ENCODE measurements at regions not wholly inside any gene's neighbourhood (a gene's known extent, or its start where the extent isn't known, plus 50 kb on each side); places are given as distances from the start of the nearest gene placed in this dataset.

- Histone ChIP-seq H3K27ac (ENCODE audit: extremely low read length, insufficient read depth, low read length) (no peak overlapping the region), H3K9me3 (ENCODE audit: low read length) (peaks cover 70% of the 10 kb centered on the region), H3K4me2 (ENCODE audit: low read depth, low read length) (no peak overlapping the region), H4K20me1 (ENCODE audit: insufficient read depth, low read length) (no peaks in the 10 kb centered on the region), H3K9ac (ENCODE audit: insufficient read depth, low read depth, low read length) (no peak overlapping the region), H3K27me3 (ENCODE audit: control insufficient read depth in 1 of 2, insufficient read depth in 2 of 2, low read length in 2 of 2) (no peaks in the 10 kb centered on the region), H3K4me3 (replicated peaks in 1 of 3; ENCODE audit: insufficient read depth in 1 of 3, low read depth in 2 of 3, low read length in 3 of 3) (no peak overlapping the region), H2AFZ (ENCODE audit: low read length) (no peak overlapping the region), H3K4me1 (ENCODE audit: insufficient read depth, low read length) (no peaks in the 10 kb centered on the region), H3K36me3 (replicated peaks in 1 of 2; ENCODE audit: control insufficient read depth in 1 of 2, insufficient read depth in 2 of 2, low read length in 2 of 2) (no peaks in the 10 kb centered on the region), H3K79me2 (ENCODE audit: insufficient read depth, low read length) (no peaks in the 10 kb centered on the region)
- WGBS (ENCODE audit: low lambda C conversion rate), result 3% methylated on average over 4 of the region's 4 CpGs
- in situ Hi-C loops (cut with HindIII; ENCODE audit: extremely low pct_ligation_motif_present, low pct_unique_long_range_greater_than_20kb) (no loop called here), intact Hi-C loops (cut with micrococcal nuclease; ENCODE audit: unreplicated experiment) (no loop called here)
- DNase-seq (ENCODE audit: low spot score) (no peak), ATAC-seq (no peak), FAIRE-seq (no peak)
- ChIA-PET CTCF (ENCODE audit: low intra/inter-chr PET ratio, low total read pairs) (no interaction called here), POLR2A (no interaction called here)
- no TSS peak for BruUV-seq (replicated peaks)
- TF ChIP-seq CC2D1A (CRISPR knock-in tag; IDR thresholded peaks at IDR 0.05), result no peak
- TF ChIP-seq PHF5A (CRISPR knock-in tag; IDR thresholded peaks at IDR 0.05; ENCODE audit: low read depth, unreplicated experiment), result no peak
- TF ChIP-seq SAFB2 (CRISPR knock-in tag; IDR thresholded peaks at IDR 0.05; ENCODE audit: borderline replicate concordance, low read depth), result no peak
- no peak for TF ChIP-seq ZNF24 (IDR thresholded peaks at IDR 0.05)
- no peak for TF ChIP-seq RFXAP (CRISPR knock-in tag; IDR thresholded peaks at IDR 0.05; ENCODE audit: borderline replicate concordance)
- no peak for TF ChIP-seq ZNF777 (CRISPR knock-in tag; IDR thresholded peaks at IDR 0.05)
- no peak for TF ChIP-seq ELF1 (CRISPR knock-in tag; IDR thresholded peaks at IDR 0.05)
- no peak for TF ChIP-seq TCF7L2 (IDR thresholded peaks at IDR 0.05; ENCODE audit: low read depth, low read length)
- TF ChIP-seq ZNF576 (CRISPR knock-in tag; IDR thresholded peaks at IDR 0.05), result no peak
- TF ChIP-seq PITX1 (CRISPR knock-in tag; IDR thresholded peaks at IDR 0.05), result no peak
- no peak for TF ChIP-seq ZNF124 (CRISPR knock-in tag; IDR thresholded peaks at IDR 0.05)
- no peak for TF ChIP-seq BORCS8-MEF2B (CRISPR knock-in tag; IDR thresholded peaks at IDR 0.05)
These were observed 2329.5 kb downstream of the MAT2B start for GRCh38 chr5:165834891-165835290.

GRCh38 chr5:165836046-165836445, 2330.6 kb downstream of the MAT2B start:
- H4K20me1 ChIP-seq (ENCODE audit: insufficient read depth, low read length), result no peaks in the 10 kb centered on the region
- 0% methylated on average over 1 of the region's 1 CpG for WGBS (ENCODE audit: low lambda C conversion rate)
- no peak overlapping the region for H3K9ac ChIP-seq (ENCODE audit: insufficient read depth, low read depth, low read length)
- BruUV-seq (replicated peaks), result no TSS peak
- H3K9me3 ChIP-seq (ENCODE audit: low read length), result peaks cover 76% of the 10 kb centered on the region
- H2AFZ ChIP-seq (ENCODE audit: low read length), result no peak overlapping the region
- ChIA-PET POLR2A (no interaction called here), CTCF (ENCODE audit: low intra/inter-chr PET ratio, low total read pairs) (no interaction called here)
- no peak overlapping the region for H3K4me2 ChIP-seq (ENCODE audit: low read depth, low read length)
- H3K27me3 ChIP-seq (ENCODE audit: control insufficient read depth in 1 of 2, insufficient read depth in 2 of 2, low read length in 2 of 2), result no peaks in the 10 kb centered on the region
- no peaks in the 10 kb centered on the region for H3K4me1 ChIP-seq (ENCODE audit: insufficient read depth, low read length)
- in situ Hi-C loops (cut with HindIII; ENCODE audit: extremely low pct_ligation_motif_present, low pct_unique_long_range_greater_than_20kb), result no loop called here
- FAIRE-seq, result no peak
- intact Hi-C loops (cut with micrococcal nuclease; ENCODE audit: unreplicated experiment), result no loop called here
- no peak overlapping the region for H3K27ac ChIP-seq (ENCODE audit: extremely low read length, insufficient read depth, low read length)
- no peak overlapping the region for H3K4me3 ChIP-seq (replicated peaks in 1 of 3; ENCODE audit: insufficient read depth in 1 of 3, low read depth in 2 of 3, low read length in 3 of 3)
- no peaks in the 10 kb centered on the region for H3K36me3 ChIP-seq (replicated peaks in 1 of 2; ENCODE audit: control insufficient read depth in 1 of 2, insufficient read depth in 2 of 2, low read length in 2 of 2)
- no peak for ATAC-seq
- DNase-seq (ENCODE audit: low spot score), result no peak
- no peaks in the 10 kb centered on the region for H3K79me2 ChIP-seq (ENCODE audit: insufficient read depth, low read length)
- TF ChIP-seq HOXA5 (CRISPR knock-in tag; IDR thresholded peaks at IDR 0.05), result no peak
- no peak for TF ChIP-seq ZNF879 (CRISPR knock-in tag; IDR thresholded peaks at IDR 0.05)
- TF ChIP-seq, protein P1, sequence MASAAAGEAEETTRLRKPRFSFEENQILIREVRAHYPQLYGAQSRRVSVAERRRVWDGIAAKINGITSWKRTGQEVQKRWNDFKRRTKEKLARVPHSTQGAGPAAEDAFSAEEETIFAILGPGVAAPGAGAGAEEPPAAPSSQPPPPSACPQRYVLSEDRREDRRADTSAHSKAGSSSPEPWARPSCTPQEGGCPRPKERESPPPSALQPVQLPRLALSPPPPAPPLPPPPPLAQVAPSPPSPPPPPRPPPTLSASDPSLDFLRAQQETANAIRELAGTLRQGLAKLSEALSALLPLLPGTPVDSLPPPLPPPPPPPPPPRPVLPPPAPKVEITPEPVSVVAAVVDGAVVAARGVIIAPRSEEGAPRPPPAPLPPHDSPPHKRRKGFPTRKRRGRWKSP (CRISPR knock-in tag; IDR thresholded peaks at IDR 0.05), result no peak
- no peak for TF ChIP-seq ZNF354B (CRISPR knock-in tag; IDR thresholded peaks at IDR 0.05)
- TF ChIP-seq MZF1 (CRISPR knock-in tag; IDR thresholded peaks at IDR 0.05; ENCODE audit: borderline replicate concordance), result no peak
- TF ChIP-seq MAFG (CRISPR knock-in tag; IDR thresholded peaks at IDR 0.05), result no peak
- no peak for TF ChIP-seq RNF219 (CRISPR knock-in tag; IDR thresholded peaks at IDR 0.05)
- TF ChIP-seq FOXA1 (IDR thresholded peaks at IDR 0.05), result no peak
- TF ChIP-seq FOXA1 (CRISPR knock-in tag; IDR thresholded peaks at IDR 0.05), result no peak
